OCI-LY3 (cell line): ENCODE measurements at regions not wholly inside any gene's neighbourhood (a gene's known extent, or its start where the extent isn't known, plus 50 kb on each side); places are given as distances from the start of the nearest gene placed in this dataset.

Experiments
- CTCF ChIP-seq: fragments of 200-600, 300-600 bp; sonication (generic); IDR thresholded peaks from 2 replicates; pipeline ENCODE4 v1.5.1; 2014; ENCODE audit warnings: antibody characterized with exemption, low read length, low read depth
- EZH2phosphoT487 ChIP-seq: fragments of 200-600 bp; shearing (Covaris generic); IDR thresholded peaks from 2 replicates; pipeline ENCODE4 v1.6.1; 2018; ENCODE audit warnings: antibody characterized with exemption, mixed run types, low read depth

- no peak for TF ChIP-seq CTCF
- no peak for TF ChIP-seq EZH2phosphoT487
Observed at GRCh38 chr16:63169100-63169499, 1132.9 kb upstream of the CDH8 start.
